ENCODE measurements at regions not wholly inside any gene's neighbourhood (a gene's known extent, or its start where the extent isn't known, plus 50 kb on each side); places are given as distances from the start of the nearest gene placed in this dataset.

DNA sequence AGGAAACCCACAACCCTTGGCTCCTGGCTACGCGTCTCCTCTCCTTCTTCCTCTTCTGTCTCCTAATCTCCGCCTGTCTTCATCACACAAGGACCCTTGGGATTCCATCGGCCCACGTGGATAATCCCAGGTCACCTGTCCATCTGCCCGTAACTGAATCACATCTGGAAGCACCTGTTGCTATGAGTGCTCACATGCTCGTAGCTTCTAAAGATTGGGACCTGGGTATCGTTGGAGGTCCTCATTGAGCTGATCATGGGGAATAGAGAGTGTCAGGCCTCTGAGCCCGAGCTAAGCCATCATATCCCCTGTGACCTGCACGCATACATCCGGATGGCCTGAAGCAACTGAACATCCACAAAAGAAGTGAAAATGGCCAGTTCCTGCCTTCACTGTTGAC, 175.4 kb downstream of the SHOX start:
- intact Hi-C loops (cut with DNase I, micrococcal nuclease): no loop called here
- H3K27ac ChIP-seq (ENCODE audit: low read depth in 1 of 2, low read length in 2 of 2): no peak overlapping the region
- Mint-ChIP-seq H3K27ac (no peak overlapping the region), H3K4me1 (ENCODE audit: low read depth) (no peaks in the 10 kb centered on the region), H3K36me3 (ENCODE audit: low read depth) (no peaks in the 10 kb centered on the region), H3K4me3 (no peak overlapping the region), H3K9me3 (peaks cover 4% of the 10 kb centered on the region), H3K27me3 (peaks cover 21% of the 10 kb centered on the region)
- ChIA-PET CTCF (no interaction called here), POLR2A (no interaction called here)
- no peaks in the 10 kb centered on the region for H3K27me3 ChIP-seq (ENCODE audit: control insufficient read depth in 1 of 2, insufficient read depth in 2 of 2, low read length in 2 of 2)
- no peaks in the 10 kb centered on the region for H3K4me1 ChIP-seq (ENCODE audit: insufficient read depth, low read length)
- no peaks in the 10 kb centered on the region for H3K36me3 ChIP-seq (ENCODE audit: insufficient read depth, low read length)
- TF ChIP-seq, protein P1, sequence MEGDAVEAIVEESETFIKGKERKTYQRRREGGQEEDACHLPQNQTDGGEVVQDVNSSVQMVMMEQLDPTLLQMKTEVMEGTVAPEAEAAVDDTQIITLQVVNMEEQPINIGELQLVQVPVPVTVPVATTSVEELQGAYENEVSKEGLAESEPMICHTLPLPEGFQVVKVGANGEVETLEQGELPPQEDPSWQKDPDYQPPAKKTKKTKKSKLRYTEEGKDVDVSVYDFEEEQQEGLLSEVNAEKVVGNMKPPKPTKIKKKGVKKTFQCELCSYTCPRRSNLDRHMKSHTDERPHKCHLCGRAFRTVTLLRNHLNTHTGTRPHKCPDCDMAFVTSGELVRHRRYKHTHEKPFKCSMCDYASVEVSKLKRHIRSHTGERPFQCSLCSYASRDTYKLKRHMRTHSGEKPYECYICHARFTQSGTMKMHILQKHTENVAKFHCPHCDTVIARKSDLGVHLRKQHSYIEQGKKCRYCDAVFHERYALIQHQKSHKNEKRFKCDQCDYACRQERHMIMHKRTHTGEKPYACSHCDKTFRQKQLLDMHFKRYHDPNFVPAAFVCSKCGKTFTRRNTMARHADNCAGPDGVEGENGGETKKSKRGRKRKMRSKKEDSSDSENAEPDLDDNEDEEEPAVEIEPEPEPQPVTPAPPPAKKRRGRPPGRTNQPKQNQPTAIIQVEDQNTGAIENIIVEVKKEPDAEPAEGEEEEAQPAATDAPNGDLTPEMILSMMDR (IDR thresholded peaks at IDR 0.05): no peak
- peaks cover 0 to 12% of the 10 kb centered on the region in 2 experiments for H3K9me3 ChIP-seq (ENCODE audit: control insufficient read depth in 1 of 2, insufficient read depth in 1 of 2, low read length in 2 of 2)
- no peak for DNase-seq
- no peak for ATAC-seq (ENCODE audit: poor library complexity)
- no peak overlapping the region for H3K4me3 ChIP-seq (ENCODE audit: low read length)

DNA sequence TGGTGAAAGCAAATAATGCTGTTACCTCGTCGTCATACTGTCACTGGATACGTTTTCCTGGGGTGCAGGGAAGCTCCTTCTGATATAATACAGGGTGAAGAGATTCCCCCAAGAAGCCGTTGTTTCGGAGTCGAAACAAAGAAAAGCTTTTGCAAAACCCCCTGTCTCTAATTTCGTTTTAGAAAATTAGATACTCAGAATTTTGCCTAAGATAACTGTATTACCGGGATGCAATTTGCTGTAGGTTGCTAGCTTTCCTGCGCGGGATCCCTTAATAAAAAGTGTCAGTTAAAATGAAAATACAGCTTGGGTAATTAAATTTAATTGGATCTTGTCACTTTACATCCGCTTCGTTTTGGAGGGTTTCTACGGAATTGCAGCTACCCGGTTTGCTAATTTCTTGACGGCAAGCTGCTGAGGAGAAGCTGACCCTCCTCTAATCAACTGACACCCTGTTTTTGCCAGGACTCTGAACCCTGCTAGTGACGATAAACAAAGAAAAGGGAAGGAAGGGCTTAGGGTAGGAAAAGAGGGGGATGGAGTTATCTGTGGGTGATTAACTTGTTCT, 174.6 kb downstream of the SHOX start:
- Mint-ChIP-seq H3K9me3 (peaks cover 4% of the 10 kb centered on the region), H3K36me3 (ENCODE audit: low read depth) (no peaks in the 10 kb centered on the region), H3K27me3 (peaks cover 21% of the 10 kb centered on the region), H3K27ac (no peak overlapping the region), H3K4me3 (no peak overlapping the region), H3K4me1 (ENCODE audit: low read depth) (no peaks in the 10 kb centered on the region)
- DNase-seq (no peak), ATAC-seq (ENCODE audit: poor library complexity) (no peak)
- Histone ChIP-seq H3K27me3 (ENCODE audit: control insufficient read depth in 1 of 2, insufficient read depth in 2 of 2, low read length in 2 of 2) (no peaks in the 10 kb centered on the region), H3K9me3 (ENCODE audit: control insufficient read depth in 1 of 2, insufficient read depth in 1 of 2, low read length in 2 of 2) (peaks cover 0 to 16% of the 10 kb centered on the region in 2 experiments), H3K4me1 (ENCODE audit: insufficient read depth, low read length) (no peaks in the 10 kb centered on the region), H3K27ac (ENCODE audit: low read depth in 1 of 2, low read length in 2 of 2) (no peak overlapping the region), H3K36me3 (ENCODE audit: insufficient read depth, low read length) (no peaks in the 10 kb centered on the region), H3K4me3 (ENCODE audit: low read length) (no peak overlapping the region)
- ChIA-PET POLR2A (no interaction called here), CTCF (no interaction called here)
- intact Hi-C loops (cut with DNase I, micrococcal nuclease): no loop called here
- TF ChIP-seq, protein P1 (IDR thresholded peaks at IDR 0.05): no peak

DNA sequence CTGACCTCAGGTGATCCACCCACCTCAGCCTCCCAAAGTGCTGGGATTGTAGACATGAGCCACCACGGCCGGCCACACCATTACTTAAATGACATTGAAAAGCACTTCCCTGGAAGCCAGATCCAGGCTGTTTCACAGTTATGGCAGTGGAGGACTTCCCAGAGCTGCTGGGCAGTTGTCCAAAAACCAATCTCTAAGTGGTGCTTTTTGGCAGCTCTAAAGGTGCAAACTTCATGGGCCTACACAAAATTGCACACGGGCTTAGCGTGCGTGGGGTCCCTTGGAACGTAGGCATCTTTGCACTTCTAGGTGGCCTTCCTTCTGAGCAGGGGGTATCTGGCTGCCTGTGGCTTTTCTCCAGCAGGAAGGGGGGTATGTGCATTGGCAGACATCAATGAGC, 172.3 kb downstream of the SHOX start:
- peaks cover 4% of the 10 kb centered on the region for H3K9me3 Mint-ChIP-seq
- no peaks in the 10 kb centered on the region for H3K27me3 ChIP-seq (ENCODE audit: control insufficient read depth in 1 of 2, insufficient read depth in 2 of 2, low read length in 2 of 2)
- DNase-seq (no peak), ATAC-seq (ENCODE audit: poor library complexity) (no peak)
- CTCF ChIA-PET: no interaction called here
- POLR2A ChIA-PET: no interaction called here
- no peak overlapping the region for H3K27ac Mint-ChIP-seq
- TF ChIP-seq, protein P1 (IDR thresholded peaks at IDR 0.05): no peak
- H3K4me1 ChIP-seq (ENCODE audit: insufficient read depth, low read length): no peaks in the 10 kb centered on the region
- intact Hi-C loops (cut with DNase I, micrococcal nuclease): no loop called here
- no peak overlapping the region for H3K27ac ChIP-seq (ENCODE audit: low read depth in 1 of 2, low read length in 2 of 2)
- H3K4me3 ChIP-seq (ENCODE audit: low read length): no peak overlapping the region
- H3K36me3 ChIP-seq (ENCODE audit: insufficient read depth, low read length): no peaks in the 10 kb centered on the region
- peaks cover 17% of the 10 kb centered on the region for H3K27me3 Mint-ChIP-seq
- peaks cover 4 to 14% of the 10 kb centered on the region in 2 experiments for H3K9me3 ChIP-seq (ENCODE audit: control insufficient read depth in 1 of 2, insufficient read depth in 1 of 2, low read length in 2 of 2)
- H3K4me3 Mint-ChIP-seq: no peak overlapping the region
- no peaks in the 10 kb centered on the region for H3K4me1 Mint-ChIP-seq (ENCODE audit: low read depth)
- H3K36me3 Mint-ChIP-seq (ENCODE audit: low read depth): no peaks in the 10 kb centered on the region

Data from CD4-positive, alpha-beta T cell (primary cell).